NB4 (cell line): ENCODE measurements at regions not wholly inside any gene's neighbourhood (a gene's known extent, or its start where the extent isn't known, plus 50 kb on each side); places are given as distances from the start of the nearest gene placed in this dataset.

Experiments
- DNase-seq: peaks from one replicate; pipeline ENCODE4 v3.0.0; 2010; ENCODE audit warnings: low read depth
- H3K4me3 ChIP-seq: one replicate; pipeline ENCODE4 v1.5.1; 2011; ENCODE audit warnings: mild to moderate bottlenecking, low read depth, low read length, moderate library complexity
- CTCF ChIP-seq: IDR thresholded peaks from one replicate; pipeline ENCODE4 v1.5.1; 2012; ENCODE audit warnings: low read depth, low read length
- MAX ChIP-seq: IDR thresholded peaks from 2 replicates; pipeline ENCODE4 v1.6.1; 2011; ENCODE audit warnings: low read depth, low read length
- MYC ChIP-seq: IDR thresholded peaks from 2 replicates; pipeline ENCODE4 v1.6.1; 2011; ENCODE audit warnings: low read depth, low read length
- POLR2A ChIP-seq: IDR thresholded peaks from 2 replicates; pipeline ENCODE4 v1.6.1; 2011; ENCODE audit warnings: mild to moderate bottlenecking; ENCODE audit not compliant: insufficient read length; ENCODE audit errors: extremely low read depth

GRCh38 chr14:62156052-62156451 lies 393.8 kb downstream of the SNAPC1 start:
- no peak for DNase-seq
- no peak overlapping the region for H3K4me3 ChIP-seq
- no peak for TF ChIP-seq POLR2A
- no peak for TF ChIP-seq CTCF
- no peak for TF ChIP-seq MAX
- no peak for TF ChIP-seq MYC

- no peak for DNase-seq
- TF ChIP-seq MYC (no peak), MAX (no peak), CTCF (no peak), POLR2A (no peak)
- H3K4me3 ChIP-seq: no peak overlapping the region
These were observed 396.6 kb downstream of the SNAPC1 start for GRCh38 chr14:62158779-62159178.

- H3K4me3 ChIP-seq: no peak overlapping the region
- TF ChIP-seq MYC (no peak), POLR2A (no peak), MAX (no peak), CTCF (no peak)
- DNase-seq: no peak
These were observed 397.1 kb downstream of the SNAPC1 start for GRCh38 chr14:62159314-62159713.

- no peak overlapping the region for H3K4me3 ChIP-seq
- TF ChIP-seq POLR2A: no peak
- peak; percentile 76 for TF ChIP-seq CTCF
- TF ChIP-seq MAX: no peak
- no peak for TF ChIP-seq MYC
- peak; percentile 51 for DNase-seq
These were observed 400.9 kb downstream of the SNAPC1 start for GRCh38 chr14:62162998-62163589.

GRCh38 chr14:62168564-62169155 lies 406.4 kb downstream of the SNAPC1 start:
- no peak for TF ChIP-seq CTCF
- TF ChIP-seq POLR2A: no peak
- no peak for TF ChIP-seq MYC
- TF ChIP-seq MAX: no peak
- DNase-seq: no peak
- no peak overlapping the region for H3K4me3 ChIP-seq
